Activated CD4-positive, alpha-beta T cell treated with anti-CD3 and anti-CD28 coated beads, Interleukin-2, amount 10 ng/mL, durations not matched to agents 7 days and 5 days (primary cell): ENCODE measurements at regions not wholly inside any gene's neighbourhood (a gene's known extent, or its start where the extent isn't known, plus 50 kb on each side); places are given as distances from the start of the nearest gene placed in this dataset.
A peak's percentile ranks its signal among the peaks of the same experiment; 100 is the strongest.

Experiments
- CTCF ChIA-PET: fragments of 350-600 bp; sonication (Branson Sonifier 250); formaldehyde crosslinking; loops from one replicate; lab custom pipeline; 2021; ENCODE audit warnings: antibody characterized with exemption; lab: Charles Lee
- POLR2A ChIA-PET: fragments of 350-600 bp; sonication (Branson Sonifier 250); formaldehyde crosslinking; loops from one replicate; lab custom pipeline; 2021; ENCODE audit warnings: antibody characterized with exemption; lab: Charles Lee
- DNase-seq: peaks from one replicate; pipeline ENCODE4 v3.0.0-alpha.2; 2020
- H3K27ac Mint-ChIP-seq: one replicate; pipeline ENCODE4 v1.8.0; 2021; ENCODE audit warnings: mild to moderate bottlenecking, moderate library complexity, mixed read lengths
- H3K27me3 Mint-ChIP-seq: one replicate; pipeline ENCODE4 v1.8.0; 2021; ENCODE audit warnings: mixed read lengths
- H3K36me3 Mint-ChIP-seq: one replicate; pipeline ENCODE4 v1.8.0; 2021; ENCODE audit warnings: low read depth, mixed read lengths
- H3K4me1 Mint-ChIP-seq: one replicate; pipeline ENCODE4 v1.8.0; 2021; ENCODE audit warnings: mixed read lengths
- H3K4me3 Mint-ChIP-seq: one replicate; pipeline ENCODE4 v1.8.0; 2021; ENCODE audit warnings: mild to moderate bottlenecking, moderate library complexity, mixed read lengths
- H3K9me3 Mint-ChIP-seq: one replicate; pipeline ENCODE4 v1.8.0; 2021; ENCODE audit warnings: mixed read lengths

DNA sequence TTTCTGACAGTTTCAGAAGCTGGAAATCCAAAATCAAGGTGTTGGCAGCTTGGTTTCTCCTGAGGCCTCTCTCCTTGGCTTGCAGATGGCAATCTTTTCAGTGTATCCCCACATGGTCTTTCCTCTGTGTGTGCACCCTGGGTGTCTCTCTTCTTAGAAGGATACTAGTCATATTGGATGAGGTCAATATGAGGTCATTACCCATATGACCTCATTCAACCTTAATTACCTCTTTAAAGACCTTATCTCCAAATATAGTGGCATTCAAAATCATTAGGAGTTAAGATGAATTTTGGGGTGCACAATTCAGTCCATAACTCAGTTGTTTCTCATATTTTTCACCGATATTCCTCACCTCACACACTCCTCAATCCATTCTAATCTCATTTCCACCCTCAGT lies 92.4 kb upstream of the TGM3 start:
- DNase-seq = no peak
- CTCF ChIA-PET = no interaction called here
- Mint-ChIP-seq H3K36me3 (no peaks in the 10 kb centered on the region), H3K27ac (no peak overlapping the region), H3K4me1 (peaks cover 3% of the 10 kb centered on the region), H3K27me3 (peaks cover 4% of the 10 kb centered on the region), H3K9me3 (no peaks in the 10 kb centered on the region), H3K4me3 (no peak overlapping the region)
- POLR2A ChIA-PET = no interaction called here

DNA sequence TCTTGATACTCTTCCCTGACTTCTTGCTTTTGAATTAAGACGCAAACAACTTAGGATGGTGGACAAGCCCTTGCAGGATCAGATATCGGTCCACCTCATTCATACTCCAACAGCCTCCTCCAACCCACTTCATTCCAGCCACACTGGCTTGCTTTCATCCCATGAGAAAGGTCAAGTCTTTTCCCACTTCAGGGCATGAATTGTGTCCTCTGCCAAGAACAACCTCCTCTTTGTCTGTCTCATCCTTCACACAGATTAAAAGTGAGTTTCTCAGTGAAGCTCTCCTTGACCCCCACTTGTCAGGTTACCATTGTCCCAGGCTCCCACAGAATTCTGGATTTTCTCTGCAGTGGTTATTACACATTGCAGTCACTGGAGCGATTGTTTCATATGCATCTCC lies 91.8 kb upstream of the TGM3 start:
- no peak for DNase-seq
- H3K9me3 Mint-ChIP-seq = no peaks in the 10 kb centered on the region
- H3K36me3 Mint-ChIP-seq = no peaks in the 10 kb centered on the region
- CTCF ChIA-PET = interaction anchor here (1.0 kb wide), 1 partner anchor 22 kb away, joined by 3 read pairs; no protein-coding TSS in a partner anchor
- POLR2A ChIA-PET = no interaction called here
- no peak overlapping the region for H3K27ac Mint-ChIP-seq
- H3K27me3 Mint-ChIP-seq = peaks cover 4% of the 10 kb centered on the region
- H3K4me1 Mint-ChIP-seq = peaks cover 3% of the 10 kb centered on the region
- H3K4me3 Mint-ChIP-seq = no peak overlapping the region

DNA sequence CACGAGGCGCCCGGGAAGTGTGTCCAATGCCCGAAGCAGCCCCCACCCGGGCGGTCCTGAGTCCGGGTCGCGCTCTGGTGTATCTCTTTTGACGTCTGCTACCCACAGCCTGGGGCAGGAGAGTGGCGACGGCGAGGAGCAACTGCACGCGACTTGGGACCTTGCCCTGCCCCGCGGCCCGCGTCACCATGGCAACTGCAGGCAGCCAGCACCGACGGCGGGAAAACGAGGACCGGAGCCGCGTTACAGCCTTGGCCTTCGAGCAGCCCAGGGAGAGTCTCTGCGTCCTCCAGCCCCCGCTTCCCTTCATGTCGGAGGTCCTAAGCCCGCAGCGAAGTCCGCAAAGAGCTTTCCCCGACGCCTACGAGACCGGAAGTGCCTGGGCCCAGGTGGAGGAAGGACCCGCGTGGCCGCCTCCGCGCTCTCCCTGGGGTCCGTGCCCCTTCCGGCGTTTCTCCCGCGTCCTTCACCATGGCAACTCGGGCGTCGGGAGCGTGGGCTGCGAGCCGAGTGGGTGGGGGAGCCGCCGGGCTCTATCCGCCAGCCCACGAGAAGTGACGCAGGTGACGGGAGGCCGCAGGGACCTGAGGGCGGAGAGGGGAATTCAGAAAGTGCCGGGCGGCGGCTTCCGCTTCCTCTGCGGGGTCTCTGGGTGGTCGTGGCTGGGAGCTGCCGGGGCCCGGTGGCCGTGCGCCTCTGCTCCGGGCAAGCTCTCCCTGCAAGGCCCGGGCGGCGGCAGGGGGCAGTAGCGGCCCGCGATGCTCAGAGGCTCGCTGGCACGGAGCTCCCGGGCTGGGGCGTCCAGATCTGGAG lies 88.6 kb upstream of the TGM3 start:
- no peak overlapping the region for H3K27ac Mint-ChIP-seq
- peak overlapping the region; percentile 64 for H3K4me3 Mint-ChIP-seq
- ChIA-PET CTCF (interaction anchor here (0.6 to 1.7 kb wide), 12 partner anchors 14 to 907 kb away, joined by 3 to 5 read pairs (median 3); no protein-coding TSS in a partner anchor), POLR2A (no interaction called here)
- peaks cover 3% of the 10 kb centered on the region for H3K4me1 Mint-ChIP-seq
- H3K27me3 Mint-ChIP-seq = peaks cover 10% of the 10 kb centered on the region
- H3K9me3 Mint-ChIP-seq = no peaks in the 10 kb centered on the region
- DNase-seq = peak; percentile 54
- no peaks in the 10 kb centered on the region for H3K36me3 Mint-ChIP-seq

DNA sequence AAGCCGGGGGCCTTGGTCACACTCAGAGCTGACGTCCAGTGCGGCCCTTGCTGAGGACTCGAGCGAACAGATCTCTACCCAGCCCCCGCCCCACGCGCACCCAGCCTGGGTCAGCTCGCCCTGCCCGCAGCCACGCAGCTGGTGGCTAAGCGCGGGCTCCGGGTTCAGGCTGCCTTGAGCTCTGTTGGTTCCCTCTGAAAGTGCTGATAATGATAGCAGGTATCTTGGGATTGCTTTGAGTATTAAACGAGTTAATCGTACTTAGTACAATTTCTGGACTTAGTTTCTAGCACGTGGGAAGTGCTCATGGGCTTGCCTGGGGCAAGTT lies 88.1 kb upstream of the TGM3 start:
- peaks cover 3% of the 10 kb centered on the region for H3K4me1 Mint-ChIP-seq
- H3K27ac Mint-ChIP-seq = no peak overlapping the region
- peaks cover 10% of the 10 kb centered on the region for H3K27me3 Mint-ChIP-seq
- peak overlapping the region; percentile 64 for H3K4me3 Mint-ChIP-seq
- CTCF ChIA-PET = interaction anchor here (0.7 to 1.7 kb wide), 9 partner anchors 14 to 246 kb away, joined by 3 to 5 read pairs (median 3); no protein-coding TSS in a partner anchor
- POLR2A ChIA-PET = no interaction called here
- no peak for DNase-seq
- H3K9me3 Mint-ChIP-seq = no peaks in the 10 kb centered on the region
- H3K36me3 Mint-ChIP-seq = no peaks in the 10 kb centered on the region

DNA sequence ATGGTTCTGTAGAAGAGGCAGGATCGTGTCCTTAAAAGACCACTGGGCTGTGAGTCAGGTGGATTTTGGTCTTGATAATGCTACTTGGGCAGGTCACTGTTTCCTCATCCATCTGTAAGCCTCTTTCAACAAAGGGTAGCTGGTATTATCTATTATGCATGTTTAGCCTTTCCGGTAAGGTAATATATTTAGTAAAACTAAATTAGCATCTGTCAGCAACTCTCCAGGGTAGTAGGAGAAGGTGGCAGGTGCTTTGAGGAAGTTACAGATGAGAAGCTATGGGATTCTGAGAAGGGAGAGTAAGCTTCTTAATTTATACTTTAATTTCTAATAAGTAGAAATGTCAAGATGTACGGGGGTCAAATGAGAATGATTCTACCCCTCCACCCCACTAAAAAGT lies 86.9 kb upstream of the TGM3 start:
- peaks cover 10% of the 10 kb centered on the region for H3K27me3 Mint-ChIP-seq
- ChIA-PET POLR2A (no interaction called here), CTCF (interaction anchor here (1.4 kb wide), 1 partner anchor 20 kb away, joined by 3 read pairs; no protein-coding TSS in a partner anchor)
- H3K4me3 Mint-ChIP-seq = no peak overlapping the region
- peaks cover 3% of the 10 kb centered on the region for H3K4me1 Mint-ChIP-seq
- H3K9me3 Mint-ChIP-seq = no peaks in the 10 kb centered on the region
- no peak for DNase-seq
- H3K27ac Mint-ChIP-seq = no peak overlapping the region
- no peaks in the 10 kb centered on the region for H3K36me3 Mint-ChIP-seq

DNA sequence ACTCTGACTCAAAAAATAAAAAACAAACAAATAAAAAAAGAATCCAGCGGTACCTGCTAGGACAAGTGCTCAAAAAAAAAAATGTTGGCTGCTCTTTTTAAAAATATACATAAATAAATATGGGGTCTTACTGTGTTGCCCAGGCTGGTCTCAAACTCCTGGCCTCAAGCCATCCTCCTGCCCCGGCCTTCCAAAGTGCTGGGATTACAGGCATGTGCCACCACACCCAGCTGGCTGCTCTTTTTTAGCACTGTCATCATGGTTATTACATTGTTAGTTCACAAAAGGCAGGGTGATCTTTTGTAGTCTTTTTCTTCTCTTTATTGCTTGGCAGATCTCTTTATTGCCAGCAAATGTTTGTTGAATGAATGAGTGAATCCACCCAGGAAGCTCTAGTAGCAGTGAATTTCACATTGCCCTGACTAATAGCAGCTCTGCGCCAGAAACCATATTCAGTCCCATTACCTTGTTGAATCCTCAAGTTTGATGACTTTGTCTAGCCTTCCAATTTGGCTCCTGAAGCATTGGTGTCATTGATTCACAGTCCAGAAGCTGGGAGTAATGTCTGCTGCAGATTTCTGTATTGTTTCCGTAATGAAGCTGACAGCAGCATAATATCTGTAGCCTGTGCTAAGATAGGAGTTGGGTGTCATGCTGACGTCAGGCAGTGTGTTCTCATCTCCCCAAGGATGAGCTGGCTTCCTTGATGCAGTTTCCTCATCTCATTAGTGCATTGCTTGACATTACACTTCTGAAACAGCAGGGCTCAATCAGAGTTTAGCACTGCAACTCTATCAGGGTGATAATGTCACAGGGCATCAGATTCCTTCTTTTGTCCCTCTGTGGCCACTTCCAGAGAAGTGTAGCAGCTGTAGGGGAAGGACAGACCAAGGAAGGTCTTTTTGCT lies 84.9 kb upstream of the TGM3 start:
- DNase-seq = no peak
- POLR2A ChIA-PET = interaction anchor here (0.5 kb wide), 1 partner anchor 178 kb away, joined by 3 read pairs; no protein-coding TSS in a partner anchor
- no peaks in the 10 kb centered on the region for H3K36me3 Mint-ChIP-seq
- H3K4me1 Mint-ChIP-seq = peaks cover 3% of the 10 kb centered on the region
- peaks cover 10% of the 10 kb centered on the region for H3K27me3 Mint-ChIP-seq
- no peaks in the 10 kb centered on the region for H3K9me3 Mint-ChIP-seq
- no peak overlapping the region for H3K4me3 Mint-ChIP-seq
- CTCF ChIA-PET = no interaction called here
- H3K27ac Mint-ChIP-seq = no peak overlapping the region

DNA sequence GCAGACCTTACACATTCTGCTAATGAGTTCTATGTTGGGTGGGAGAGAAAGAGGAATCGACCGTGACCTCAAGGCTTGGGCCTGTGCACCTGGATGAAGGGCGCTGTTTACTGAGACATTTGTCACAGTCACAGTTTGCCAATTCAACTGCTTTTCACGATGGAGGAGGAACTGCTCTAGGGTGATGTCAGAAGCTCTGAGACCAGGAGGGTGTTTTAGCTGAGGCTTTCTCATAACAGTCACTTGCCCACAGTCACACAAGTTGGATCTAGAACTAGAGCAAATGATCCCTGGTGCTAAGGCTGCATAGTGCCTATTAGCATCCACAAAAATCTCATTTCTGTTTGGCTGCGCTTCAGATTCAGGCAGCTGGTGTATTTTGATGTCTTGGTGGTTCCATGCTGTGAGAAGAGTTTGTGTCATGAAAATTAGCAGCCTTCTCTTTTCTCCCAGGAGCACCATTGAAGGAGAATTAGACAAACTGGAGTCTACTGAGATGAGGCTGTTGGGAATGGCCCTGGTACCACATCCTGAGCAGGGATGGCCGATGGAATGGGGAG lies 83.3 kb upstream of the TGM3 start:
- POLR2A ChIA-PET = interaction anchor here (0.6 kb wide), 1 partner anchor 377 kb away, joined by 3 read pairs; no protein-coding TSS in a partner anchor
- Mint-ChIP-seq H3K4me3 (no peak overlapping the region), H3K36me3 (no peaks in the 10 kb centered on the region), H3K27me3 (peaks cover 6% of the 10 kb centered on the region), H3K4me1 (peaks cover 3% of the 10 kb centered on the region), H3K27ac (no peak overlapping the region), H3K9me3 (no peaks in the 10 kb centered on the region)
- CTCF ChIA-PET = no interaction called here
- no peak for DNase-seq

DNA sequence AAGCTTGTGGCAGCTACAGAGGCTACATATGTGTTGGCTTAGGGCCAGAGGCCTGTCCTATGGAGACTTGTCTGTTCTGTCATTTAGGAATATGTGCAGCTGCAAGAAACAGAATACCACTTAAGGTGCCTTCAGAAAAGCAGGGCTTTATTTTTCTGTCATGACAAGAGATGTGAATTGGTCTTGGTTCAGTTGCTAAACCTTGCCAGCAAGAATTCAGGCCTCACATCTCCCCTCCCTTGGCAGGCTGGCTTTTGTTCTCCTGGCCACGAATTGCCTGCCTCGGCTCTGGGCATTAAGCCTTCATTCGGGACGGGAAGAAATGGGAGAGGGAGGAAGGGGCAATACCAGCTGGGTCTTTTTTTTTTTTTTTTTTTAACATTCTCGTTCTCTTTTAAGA lies 82.4 kb upstream of the TGM3 start:
- Mint-ChIP-seq H3K9me3 (no peaks in the 10 kb centered on the region), H3K27ac (no peak overlapping the region), H3K4me3 (no peak overlapping the region), H3K36me3 (no peaks in the 10 kb centered on the region), H3K27me3 (peaks cover 6% of the 10 kb centered on the region), H3K4me1 (peaks cover 1% of the 10 kb centered on the region)
- POLR2A ChIA-PET = no interaction called here
- no peak for DNase-seq
- CTCF ChIA-PET = no interaction called here

DNA sequence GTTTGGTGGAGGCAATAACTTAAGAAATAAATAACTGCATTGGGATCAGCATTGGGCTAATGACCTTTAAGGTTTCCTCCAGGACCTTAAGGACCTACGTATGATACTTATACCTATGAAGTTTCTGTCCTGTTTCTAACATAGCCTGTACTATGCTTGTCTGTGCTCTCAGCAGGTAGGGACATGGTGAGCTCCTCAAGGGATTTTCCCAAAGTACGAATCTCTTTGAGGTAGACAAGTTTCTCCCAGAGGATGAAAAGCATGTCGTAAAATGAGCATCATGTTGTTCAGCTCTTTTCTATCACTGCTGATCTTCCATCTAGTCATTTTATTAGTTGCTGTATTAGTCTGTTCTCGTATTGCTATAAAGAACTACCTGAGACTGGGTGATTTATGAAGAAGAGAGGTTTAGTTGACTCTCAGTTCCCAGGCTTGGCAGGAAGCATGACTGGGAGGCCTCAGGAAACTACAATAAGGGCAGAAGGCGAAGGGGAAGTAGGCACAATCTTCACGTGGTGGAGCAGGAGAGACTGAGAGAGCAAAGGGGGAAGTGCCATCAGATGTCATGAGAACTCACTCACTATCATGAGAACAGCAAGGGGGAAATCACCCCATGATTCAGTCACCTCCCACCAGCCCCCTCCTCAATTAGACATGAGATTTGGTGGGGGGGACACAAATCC lies 77.8 kb upstream of the TGM3 start:
- peaks cover 1% of the 10 kb centered on the region for H3K4me1 Mint-ChIP-seq
- H3K36me3 Mint-ChIP-seq = peaks cover 3% of the 10 kb centered on the region
- H3K27ac Mint-ChIP-seq = no peak overlapping the region
- ChIA-PET CTCF (interaction anchor here (0.6 to 0.9 kb wide), 2 partner anchors 62 to 240 kb away, joined by 3 read pairs; no protein-coding TSS in a partner anchor), POLR2A (no interaction called here)
- H3K27me3 Mint-ChIP-seq = no peaks in the 10 kb centered on the region
- DNase-seq = no peak
- H3K9me3 Mint-ChIP-seq = peaks cover 9% of the 10 kb centered on the region
- no peak overlapping the region for H3K4me3 Mint-ChIP-seq

DNA sequence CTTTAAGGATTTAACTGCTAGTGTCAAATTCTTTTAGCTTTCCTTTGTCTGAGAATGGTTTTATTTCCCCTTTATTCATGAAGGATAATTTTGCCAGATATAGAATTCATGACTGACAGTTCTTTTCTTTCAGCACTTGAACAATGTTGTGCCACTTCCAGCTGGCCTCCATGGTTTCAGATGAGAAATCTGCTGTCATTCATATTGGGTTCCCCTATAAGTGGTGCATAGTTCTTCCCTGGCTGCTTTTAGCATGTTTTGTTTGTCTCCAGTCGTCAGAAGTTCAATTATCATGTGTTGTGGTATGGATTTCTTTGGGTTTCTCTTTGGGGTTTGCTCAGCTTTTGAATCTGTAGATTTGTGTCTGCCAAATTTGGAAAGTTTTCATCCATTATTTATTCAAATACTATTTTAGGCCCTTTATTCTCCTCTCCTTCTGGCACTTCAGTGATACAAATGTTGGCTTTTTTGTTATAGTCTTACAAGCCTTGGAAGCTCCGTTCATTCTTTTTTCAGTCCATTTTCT lies 76.3 kb upstream of the TGM3 start:
- peaks cover 9% of the 10 kb centered on the region for H3K9me3 Mint-ChIP-seq
- H3K36me3 Mint-ChIP-seq = peaks cover 3% of the 10 kb centered on the region
- H3K4me3 Mint-ChIP-seq = no peak overlapping the region
- no peak for DNase-seq
- no peaks in the 10 kb centered on the region for H3K27me3 Mint-ChIP-seq
- POLR2A ChIA-PET = no interaction called here
- peaks cover 1% of the 10 kb centered on the region for H3K4me1 Mint-ChIP-seq
- CTCF ChIA-PET = no interaction called here
- H3K27ac Mint-ChIP-seq = no peak overlapping the region

DNA sequence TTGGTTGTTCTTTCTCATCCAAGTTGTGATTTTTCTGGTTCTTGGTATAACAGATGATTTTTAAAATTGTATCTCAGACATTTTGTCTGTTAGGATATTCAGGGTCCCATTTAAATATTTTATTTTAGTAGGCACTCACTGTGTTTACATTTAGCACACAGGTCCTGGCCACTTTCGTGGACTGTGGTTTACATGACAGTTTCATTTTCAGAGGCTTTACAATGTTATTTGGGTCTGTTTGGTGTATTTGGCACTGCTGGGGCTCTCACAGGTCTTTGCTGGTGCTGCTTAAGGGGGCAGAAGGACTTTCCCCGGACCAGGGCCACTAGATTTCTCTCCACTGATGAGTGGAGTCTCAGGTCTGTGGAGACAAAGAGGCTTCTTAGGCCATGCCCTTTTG lies 75.5 kb upstream of the TGM3 start:
- H3K27ac Mint-ChIP-seq = no peak overlapping the region
- DNase-seq = no peak
- H3K4me1 Mint-ChIP-seq = peaks cover 1% of the 10 kb centered on the region
- H3K9me3 Mint-ChIP-seq = peaks cover 9% of the 10 kb centered on the region
- H3K4me3 Mint-ChIP-seq = no peak overlapping the region
- ChIA-PET CTCF (no interaction called here), POLR2A (no interaction called here)
- H3K27me3 Mint-ChIP-seq = no peaks in the 10 kb centered on the region
- H3K36me3 Mint-ChIP-seq = peaks cover 3% of the 10 kb centered on the region

DNA sequence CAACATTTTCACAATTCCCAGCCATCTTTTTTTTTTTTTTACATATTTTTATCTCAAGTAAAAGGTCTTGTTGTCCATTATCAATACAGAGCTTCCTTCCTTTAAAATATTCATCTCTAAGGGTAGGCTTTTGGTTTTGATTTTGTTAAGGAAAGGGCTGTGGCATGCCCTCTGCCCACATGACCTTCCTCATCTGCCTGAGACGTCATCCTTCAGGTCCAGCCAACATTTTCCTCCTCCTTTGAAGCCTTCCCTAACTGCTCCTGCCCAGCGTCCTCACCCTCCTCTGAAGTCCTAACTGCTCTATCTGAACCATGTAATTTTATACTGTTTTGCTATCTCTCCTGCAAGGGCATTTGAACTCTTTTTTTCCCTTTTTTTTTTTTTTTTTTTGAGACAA lies 73.9 kb upstream of the TGM3 start:
- peaks cover 3% of the 10 kb centered on the region for H3K36me3 Mint-ChIP-seq
- H3K4me1 Mint-ChIP-seq = peaks cover 1% of the 10 kb centered on the region
- H3K27me3 Mint-ChIP-seq = no peaks in the 10 kb centered on the region
- no peak overlapping the region for H3K27ac Mint-ChIP-seq
- no peak overlapping the region for H3K4me3 Mint-ChIP-seq
- POLR2A ChIA-PET = no interaction called here
- CTCF ChIA-PET = interaction anchor here (0.6 to 1.3 kb wide), 4 partner anchors 14 to 361 kb away, joined by 3 to 4 read pairs (median 4); no protein-coding TSS in a partner anchor
- no peak for DNase-seq
- peaks cover 9% of the 10 kb centered on the region for H3K9me3 Mint-ChIP-seq
